Thyroid gland (tissue), 4 donors: ENCODE measurements at regions not wholly inside any gene's neighbourhood (a gene's known extent, or its start where the extent isn't known, plus 50 kb on each side); places are given as distances from the start of the nearest gene placed in this dataset.

ENCODE experiments used
- DNase-seq, 2 donors: peaks; one replicate each; pipeline ENCODE4 v3.0.0-alpha.2; 2019
- H3K27ac ChIP-seq, 3 donors: fragments of 200-600 bp; sonication (generic); 1 replicate in 2 of 3; 2 replicates in 1 of 3; pipeline ENCODE4 v1.5.1; 2016 to 2019; ENCODE audit warnings: mild to moderate bottlenecking in 1 of 3, moderate library complexity in 1 of 3
- H3K27me3 ChIP-seq: fragments of 200-600 bp; sonication (generic); one replicate; pipeline ENCODE4 v1.5.1; 2019
- H3K36me3 ChIP-seq, 2 donors: fragments of 200-600 bp; sonication (generic); one replicate each; pipeline ENCODE4 v1.5.1; 2016 to 2019
- H3K4me1 ChIP-seq, 2 donors: fragments of 200-600 bp; sonication (generic); one replicate each; pipeline ENCODE4 v1.5.1; 2017 to 2019
- H3K4me3 ChIP-seq, 3 donors: fragments of 200-600 bp; sonication (generic); replicated peaks in 1 of 3; 1 replicate in 2 of 3; 2 replicates in 1 of 3; pipeline ENCODE4 v1.5.1; 2016; ENCODE audit warnings: mild to moderate bottlenecking in 1 of 3
- H3K9me3 ChIP-seq: fragments of 200-600 bp; sonication (generic); one replicate; pipeline ENCODE4 v1.5.1; 2017
- POLR2A ChIP-seq, 2 donors: fragments of 450-650 bp; IDR thresholded peaks; one replicate each; pipeline ENCODE4 v1.6.1; 2017; ENCODE audit warnings: antibody characterized with exemption in 2 of 2, mild to moderate bottlenecking in 2 of 2, moderate library complexity in 1 of 2
- WGBS, 2 donors: methylation state at CpG; one replicate each; pipeline ENCODE4 v1.1.5; 2017; 5-methylcytosine and 5-hydroxymethylcytosine counted together
- intact Hi-C: fragments of 100-400 bp; cut with DNase I; formaldehyde crosslinking; loops from one replicate; pipeline ENCODE4 v1.15.1; 2023
- TF ChIP-seq, protein P1 (sequence below), 6 experiments: fragments of 200-600 bp in 3 of 6; fragments of 450-650 bp in 3 of 6; sonication (generic) in 3 of 6; IDR thresholded peaks; one replicate each; pipeline ENCODE4 v1.5.1; 2016 to 2019; ENCODE audit warnings: antibody characterized with exemption in 6 of 6, mild to moderate bottlenecking in 2 of 6, inconsistent platforms in 1 of 6, moderate library complexity in 1 of 6

- H3K27ac ChIP-seq: no peak overlapping the region
- WGBS, 2 donors: 82 to 88% methylated on average over 2 of the region's 2 CpGs
- intact Hi-C loops: no loop called here
Measured at GRCh38 chr5:40093550-40093949, 586.2 kb upstream of the PTGER4 start.

GRCh38 chr5:40089269-40089668 is 590.4 kb upstream of the PTGER4 start:
- Histone ChIP-seq H3K4me1 (no peaks in the 10 kb centered on the region), H3K27me3 (no peaks in the 10 kb centered on the region), H3K4me3 (no peak overlapping the region), H3K9me3 (no peaks in the 10 kb centered on the region), H3K36me3 (no peaks in the 10 kb centered on the region), H3K27ac (no peak overlapping the region)
- no peak for DNase-seq
- intact Hi-C loops: no loop called here
- TF ChIP-seq, protein P1, sequence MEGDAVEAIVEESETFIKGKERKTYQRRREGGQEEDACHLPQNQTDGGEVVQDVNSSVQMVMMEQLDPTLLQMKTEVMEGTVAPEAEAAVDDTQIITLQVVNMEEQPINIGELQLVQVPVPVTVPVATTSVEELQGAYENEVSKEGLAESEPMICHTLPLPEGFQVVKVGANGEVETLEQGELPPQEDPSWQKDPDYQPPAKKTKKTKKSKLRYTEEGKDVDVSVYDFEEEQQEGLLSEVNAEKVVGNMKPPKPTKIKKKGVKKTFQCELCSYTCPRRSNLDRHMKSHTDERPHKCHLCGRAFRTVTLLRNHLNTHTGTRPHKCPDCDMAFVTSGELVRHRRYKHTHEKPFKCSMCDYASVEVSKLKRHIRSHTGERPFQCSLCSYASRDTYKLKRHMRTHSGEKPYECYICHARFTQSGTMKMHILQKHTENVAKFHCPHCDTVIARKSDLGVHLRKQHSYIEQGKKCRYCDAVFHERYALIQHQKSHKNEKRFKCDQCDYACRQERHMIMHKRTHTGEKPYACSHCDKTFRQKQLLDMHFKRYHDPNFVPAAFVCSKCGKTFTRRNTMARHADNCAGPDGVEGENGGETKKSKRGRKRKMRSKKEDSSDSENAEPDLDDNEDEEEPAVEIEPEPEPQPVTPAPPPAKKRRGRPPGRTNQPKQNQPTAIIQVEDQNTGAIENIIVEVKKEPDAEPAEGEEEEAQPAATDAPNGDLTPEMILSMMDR (IDR thresholded peaks at IDR 0.05): no peak
- TF ChIP-seq POLR2A (IDR thresholded peaks at IDR 0.05): no peak

More at GRCh38 chr5:40093550-40093949, 586.2 kb upstream of the PTGER4 start:
- no peak overlapping the region for H3K4me3 ChIP-seq
- no peaks in the 10 kb centered on the region for H3K9me3 ChIP-seq
- no peak for DNase-seq
- TF ChIP-seq POLR2A (IDR thresholded peaks at IDR 0.05): no peak
- TF ChIP-seq, protein P1 (IDR thresholded peaks at IDR 0.05): no peak
- H3K36me3 ChIP-seq: no peaks in the 10 kb centered on the region
- H3K27me3 ChIP-seq: no peaks in the 10 kb centered on the region
- no peaks in the 10 kb centered on the region for H3K4me1 ChIP-seq

- H3K36me3 ChIP-seq: no peaks in the 10 kb centered on the region
- 93% methylated on average over 1 of the region's 1 CpG for whole genome bisulfite sequencing, 2 donors
- no peak overlapping the region for H3K4me3 ChIP-seq
- no peaks in the 10 kb centered on the region for H3K27me3 ChIP-seq
- TF ChIP-seq, protein P1 (IDR thresholded peaks at IDR 0.05): no peak
- H3K27ac ChIP-seq: no peak overlapping the region
- H3K4me1 ChIP-seq: no peaks in the 10 kb centered on the region
- intact Hi-C loops: no loop called here
- H3K9me3 ChIP-seq: no peaks in the 10 kb centered on the region
- no peak for DNase-seq
Measured at GRCh38 chr5:40084614-40085013, 595.1 kb upstream of the PTGER4 start.

DNA sequence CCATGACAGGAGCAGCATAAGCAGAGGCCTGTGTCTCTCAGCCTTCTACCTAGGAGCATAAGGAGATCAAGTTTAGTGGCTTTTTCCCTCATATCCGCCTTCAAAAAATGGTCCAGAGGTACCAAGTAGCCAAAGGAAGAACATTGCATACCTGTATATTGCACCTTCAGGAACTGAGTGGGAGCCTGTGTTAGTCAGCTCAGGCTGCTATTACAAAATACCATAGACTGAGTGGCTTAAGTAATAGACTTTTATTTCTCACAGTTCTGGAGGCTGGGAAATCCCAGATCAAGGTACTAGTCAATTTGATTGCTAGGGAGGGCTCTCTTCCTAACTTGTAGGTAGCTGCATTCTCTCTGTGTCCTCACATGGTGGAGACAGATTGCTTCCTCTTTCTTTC is 597.4 kb upstream of the PTGER4 start:
- intact Hi-C loops: no loop called here
- no peak for TF ChIP-seq POLR2A (IDR thresholded peaks at IDR 0.05)
- TF ChIP-seq, protein P1 (IDR thresholded peaks at IDR 0.05): no peak
- no peak overlapping the region for H3K27ac ChIP-seq
- no peaks in the 10 kb centered on the region for H3K9me3 ChIP-seq
- no peaks in the 10 kb centered on the region for H3K27me3 ChIP-seq
- no peaks in the 10 kb centered on the region for H3K36me3 ChIP-seq
- DNase-seq: no peak
- WGBS, 2 donors: no CpG with 5 or more reads among the region's 1 CpG
- H3K4me1 ChIP-seq: no peaks in the 10 kb centered on the region
- no peak overlapping the region for H3K4me3 ChIP-seq

DNA sequence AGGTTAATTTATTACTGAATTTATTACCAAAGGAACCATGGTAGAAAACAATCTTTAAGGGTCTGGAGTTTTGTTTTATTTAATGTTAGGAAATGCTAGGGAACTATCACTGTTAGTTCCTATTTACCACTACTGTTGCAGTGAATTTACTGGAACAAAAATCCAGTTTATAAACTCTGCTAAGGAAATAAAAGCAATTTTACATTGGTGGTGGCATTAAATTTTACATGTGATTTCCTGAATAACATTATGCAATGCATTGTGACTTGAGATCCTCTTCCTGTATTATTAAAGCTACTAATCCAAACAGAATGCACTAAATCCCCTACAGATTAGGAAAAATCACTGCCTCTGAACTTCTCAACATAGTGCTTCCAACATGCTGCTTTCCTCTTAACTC is 599.5 kb upstream of the PTGER4 start:
- TF ChIP-seq, protein P1 (IDR thresholded peaks at IDR 0.05): no peak
- no peak for TF ChIP-seq POLR2A (IDR thresholded peaks at IDR 0.05)
- intact Hi-C loops: no loop called here
- H3K27ac ChIP-seq: no peak overlapping the region
- H3K27me3 ChIP-seq: no peaks in the 10 kb centered on the region
- H3K9me3 ChIP-seq: no peaks in the 10 kb centered on the region
- no peak for DNase-seq
- H3K4me1 ChIP-seq: no peaks in the 10 kb centered on the region
- no peak overlapping the region for H3K4me3 ChIP-seq
- no peaks in the 10 kb centered on the region for H3K36me3 ChIP-seq
